GM18868 (cell line): ENCODE measurements at regions not wholly inside any gene's neighbourhood (a gene's known extent, or its start where the extent isn't known, plus 50 kb on each side); places are given as distances from the start of the nearest gene placed in this dataset.
A peak's percentile ranks its signal among the peaks of the same experiment; 100 is the strongest.

Experiments
- ATAC-seq: cut with Tn5 transposase; IDR thresholded peaks from one replicate; pipeline ENCODE4 v1.9.1; 2021; ENCODE audit warnings: mild to moderate bottlenecking, moderate library complexity; ENCODE audit not compliant: unreplicated experiment

DNA sequence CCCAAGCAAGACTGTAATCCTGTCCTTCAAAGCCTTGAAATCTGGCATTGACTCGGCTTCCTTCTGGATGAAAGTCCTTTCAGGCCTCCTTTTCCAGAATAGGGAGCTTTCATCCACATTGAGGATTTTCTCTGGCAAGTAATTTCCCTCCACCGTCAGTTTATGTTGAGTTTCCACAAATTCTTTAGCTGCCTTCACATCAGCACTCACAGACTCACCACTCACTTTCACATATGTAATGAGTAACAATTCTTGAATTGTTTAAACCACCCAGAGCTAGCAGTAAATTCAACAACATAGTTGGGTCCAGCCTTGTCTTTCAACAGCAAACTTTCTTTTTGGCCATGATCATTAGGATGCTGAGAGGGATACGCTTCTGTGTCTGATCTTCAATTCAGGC, 84.3 kb upstream of the PRDM11 start:
- ATAC-seq: no peak

DNA sequence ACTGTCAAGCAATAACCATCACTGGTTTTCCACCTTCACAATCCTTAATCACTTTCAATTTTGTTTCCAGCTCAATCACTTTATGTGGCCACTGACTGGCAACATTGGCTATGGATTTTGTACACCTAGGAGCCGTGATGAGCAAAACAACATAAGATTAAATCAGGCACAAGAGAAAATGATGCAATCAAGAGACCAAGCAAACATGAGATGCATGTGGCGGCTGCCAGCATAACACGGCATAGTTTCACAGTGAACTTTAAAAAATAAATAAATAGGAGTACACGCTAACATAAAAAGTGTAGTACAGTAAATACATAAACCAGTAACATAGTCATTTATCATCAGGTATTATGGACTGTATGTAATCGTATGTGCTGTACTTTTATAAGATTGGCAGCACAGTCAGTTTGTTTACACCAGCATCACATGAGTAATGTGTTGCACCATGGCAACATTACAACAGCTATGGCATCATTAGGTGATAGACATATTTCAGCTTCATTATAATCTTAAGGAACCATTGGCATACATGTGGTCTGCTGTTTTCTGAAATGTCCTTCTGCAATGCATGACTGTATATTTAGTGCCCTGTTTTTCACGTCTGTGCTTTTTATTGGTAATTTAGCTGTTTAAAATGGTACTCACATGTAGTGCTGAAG, 83.3 kb upstream of the PRDM11 start:
- ATAC-seq: no peak

DNA sequence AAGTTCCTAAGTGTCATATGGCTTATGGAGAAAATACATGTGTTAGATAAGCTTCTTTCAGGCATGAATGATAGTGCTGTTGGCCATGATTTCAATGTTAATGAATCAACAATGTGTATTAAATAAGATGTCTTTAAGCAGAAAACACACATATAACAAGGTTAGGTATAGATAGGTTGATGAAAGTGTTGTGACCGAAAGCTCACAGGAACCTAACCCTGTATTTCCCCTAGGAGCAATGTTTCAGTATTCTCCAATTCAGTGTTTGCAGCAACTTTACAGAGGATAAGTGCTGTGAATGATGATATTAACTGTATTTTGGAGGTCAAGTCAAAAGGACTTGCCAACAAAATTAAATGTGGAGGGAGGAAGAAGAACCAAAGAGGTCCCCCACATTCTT, 82.8 kb upstream of the PRDM11 start:
- ATAC-seq: no peak

DNA sequence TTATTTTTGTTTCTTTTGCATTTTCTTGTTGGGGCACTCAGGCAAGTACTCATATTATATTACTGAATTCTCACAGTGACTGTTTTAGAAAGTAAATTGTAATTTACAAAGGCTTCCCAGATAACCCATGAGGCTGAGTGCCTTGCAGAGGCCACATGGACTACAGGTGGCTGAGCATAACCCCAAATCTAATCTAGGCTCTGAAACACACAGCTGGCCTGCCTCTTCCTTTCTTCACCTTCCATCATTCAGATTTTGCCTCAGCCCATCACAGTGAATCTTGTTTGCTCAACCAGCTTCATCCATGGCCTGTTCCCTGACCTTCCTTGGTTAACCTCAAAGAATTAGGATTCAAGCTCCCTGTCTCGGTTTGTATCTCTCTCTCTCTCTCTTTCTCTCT, 78.5 kb upstream of the PRDM11 start:
- no peak for ATAC-seq

DNA sequence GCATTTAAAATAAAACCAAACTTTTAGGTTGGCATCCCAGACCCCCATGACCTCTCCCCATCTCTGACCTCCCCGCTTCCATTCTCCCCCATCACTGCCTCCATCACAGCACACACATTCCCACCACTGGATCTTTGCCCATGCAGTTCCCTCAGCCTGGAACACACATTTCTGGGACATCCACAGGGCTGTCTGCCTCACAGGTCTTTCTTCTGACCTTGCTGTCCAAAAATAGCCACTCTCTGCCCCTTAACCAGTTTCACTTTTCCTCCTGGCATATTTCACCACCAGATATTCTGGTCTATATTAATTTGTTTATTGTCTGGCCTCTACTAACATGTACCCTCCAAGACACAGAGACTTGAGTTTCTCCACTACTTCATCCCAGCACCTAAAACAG, 75.2 kb upstream of the PRDM11 start:
- ATAC-seq: no peak

DNA sequence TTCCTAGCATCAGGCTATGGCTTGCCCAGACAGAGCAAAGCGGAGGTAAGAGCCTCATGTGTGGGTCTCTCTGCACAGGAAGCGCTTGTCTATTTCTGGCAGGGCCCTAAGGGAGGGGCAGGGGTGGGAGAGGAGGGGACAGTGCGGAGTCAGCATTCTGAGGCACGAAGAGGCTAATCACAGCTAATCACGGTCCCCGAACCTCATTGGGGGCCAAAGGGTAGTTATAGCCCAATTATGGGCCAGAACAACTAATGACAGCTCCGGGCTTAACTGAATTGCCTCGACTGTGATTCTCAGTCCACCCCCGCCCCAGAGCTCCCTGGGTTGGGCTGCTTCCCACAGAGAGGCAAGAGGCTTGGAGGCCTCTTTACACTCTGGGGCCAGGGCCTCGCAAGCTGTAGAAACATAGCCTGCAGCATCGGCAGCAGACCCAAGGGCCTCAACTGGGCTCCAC, 72.7 kb upstream of the PRDM11 start:
- ATAC-seq: no peak

DNA sequence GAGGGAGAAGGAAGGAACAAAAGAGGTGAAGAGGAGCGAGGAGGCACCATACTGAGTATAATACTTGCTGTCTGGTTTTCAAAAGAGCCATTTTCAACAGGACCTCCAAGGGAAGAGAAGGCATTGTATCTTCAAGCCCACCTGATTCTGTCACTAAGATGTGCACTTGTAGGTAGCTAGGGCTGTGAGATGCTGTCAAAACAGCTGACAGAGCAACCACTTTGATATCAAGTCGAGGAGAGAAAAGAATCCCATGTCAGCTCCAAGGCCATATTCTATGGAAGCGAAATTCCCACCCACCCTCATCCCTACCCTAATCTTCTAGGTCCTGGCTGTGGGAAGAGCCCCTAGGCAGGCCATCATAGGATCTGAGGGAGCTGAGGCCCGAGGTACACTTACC, 70.9 kb upstream of the PRDM11 start:
- ATAC-seq: no peak

DNA sequence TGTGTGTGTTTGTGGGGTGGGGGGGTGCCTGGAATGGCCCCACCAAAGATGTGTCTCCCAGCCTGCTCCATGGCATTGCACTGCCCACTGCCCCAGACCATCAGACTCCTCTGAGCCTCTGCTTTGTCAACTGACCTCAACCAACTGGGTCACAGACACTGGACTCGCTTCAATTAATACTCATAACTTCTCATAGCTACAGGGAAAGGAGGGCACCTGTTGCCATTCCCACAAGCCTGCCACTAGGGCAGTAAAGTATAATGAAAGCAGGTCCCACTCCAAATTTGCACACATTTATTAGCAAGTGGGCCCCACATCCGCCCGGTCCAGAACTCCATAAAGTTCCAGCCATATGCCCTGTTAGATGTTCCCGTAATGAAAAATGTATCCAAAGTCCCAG, 70.5 kb upstream of the PRDM11 start:
- no peak for ATAC-seq

DNA sequence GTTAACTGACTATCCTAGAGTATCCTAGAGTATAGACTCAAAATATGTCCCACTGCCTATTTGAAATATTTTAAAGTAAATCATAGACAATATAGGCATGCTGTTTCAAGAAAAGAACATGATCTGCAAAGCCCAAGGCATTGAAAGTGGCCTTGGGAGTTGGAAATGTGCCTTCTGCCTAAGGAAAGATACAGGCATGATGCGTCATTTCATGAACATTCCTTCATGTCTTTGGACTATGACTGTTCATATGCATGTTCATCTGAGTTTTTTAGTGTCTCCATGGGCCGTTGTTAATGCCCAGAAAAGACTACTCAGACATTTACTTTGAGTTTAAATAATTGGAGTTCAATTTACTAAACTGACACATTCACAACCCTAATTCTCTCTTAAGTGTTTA, 69.7 kb upstream of the PRDM11 start:
- no peak for ATAC-seq

DNA sequence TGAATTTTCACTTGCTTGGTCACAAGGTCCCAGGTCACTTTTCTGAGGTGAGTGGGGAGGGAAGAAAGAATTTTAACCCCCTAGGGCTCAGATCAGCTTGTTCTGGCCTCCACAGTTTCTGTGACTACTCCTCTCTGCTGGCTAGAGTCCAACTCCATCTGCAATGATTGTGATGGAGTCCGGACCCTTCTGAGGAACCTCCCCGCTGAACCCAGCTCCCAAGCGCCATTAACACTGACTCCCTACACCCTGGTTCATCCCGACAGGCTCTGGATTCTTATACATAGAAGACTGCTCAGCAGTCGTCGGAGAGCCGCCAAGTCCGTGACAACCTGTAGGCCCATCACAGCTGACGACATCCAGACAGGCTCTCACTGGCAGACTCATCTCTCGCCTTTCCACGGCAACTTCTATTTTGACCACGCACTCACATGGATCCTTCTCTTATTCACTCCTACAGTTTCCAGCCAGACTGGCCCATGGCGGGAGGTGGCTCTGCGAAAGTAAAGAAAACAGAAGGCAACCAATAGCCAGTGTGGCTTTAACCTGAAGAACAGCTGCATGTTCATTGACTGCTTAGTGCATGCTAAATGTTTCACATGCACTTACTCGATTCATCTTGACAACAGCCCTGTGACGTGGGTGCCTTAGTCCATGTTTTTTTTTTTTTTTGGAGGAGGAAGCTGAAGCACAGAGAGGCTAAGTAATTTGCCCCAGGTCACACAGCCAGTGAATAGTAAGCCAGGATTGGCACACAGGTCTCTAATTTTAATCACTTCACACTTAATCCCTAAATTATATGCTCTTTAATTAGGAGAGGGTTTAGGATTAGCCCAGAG, 68.0 kb upstream of the PRDM11 start:
- no peak for ATAC-seq

DNA sequence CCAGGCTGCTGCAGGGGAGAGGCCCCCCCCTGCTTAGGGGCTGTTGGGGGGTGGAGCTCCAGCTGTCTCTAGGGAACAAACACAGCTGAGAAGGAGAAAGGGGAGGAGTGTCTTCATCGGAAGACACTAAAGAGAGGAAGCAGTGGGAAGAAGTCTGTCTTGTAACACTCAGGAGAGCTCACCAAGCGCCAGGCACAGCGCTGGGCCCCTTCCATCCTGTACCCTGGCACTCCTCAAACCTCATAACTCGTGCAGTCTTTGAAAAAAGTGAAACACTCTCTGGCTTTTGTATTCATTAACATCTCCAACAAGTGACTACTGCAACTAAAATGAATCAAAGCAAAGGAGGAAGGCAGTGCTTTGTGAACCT, 67.4 kb upstream of the PRDM11 start:
- ATAC-seq: no peak

DNA sequence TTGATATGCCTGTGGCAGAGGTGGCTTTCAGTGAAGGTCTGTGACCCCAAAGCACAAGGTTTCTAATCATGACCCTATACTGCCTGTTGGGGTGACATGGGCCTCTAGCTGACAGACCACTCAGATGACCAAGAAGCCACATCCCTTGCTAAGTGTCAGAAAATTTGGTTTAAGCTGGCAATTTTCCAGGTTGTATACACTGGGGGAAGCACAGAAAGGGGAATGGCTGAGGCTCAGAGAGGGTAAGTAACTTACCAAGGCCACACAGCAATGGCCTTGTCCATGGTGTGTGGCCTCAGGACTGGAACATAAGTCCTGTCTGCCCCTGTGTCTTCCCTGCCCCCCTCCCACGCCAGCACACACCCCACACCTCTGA, 66.9 kb upstream of the PRDM11 start:
- no peak for ATAC-seq

DNA sequence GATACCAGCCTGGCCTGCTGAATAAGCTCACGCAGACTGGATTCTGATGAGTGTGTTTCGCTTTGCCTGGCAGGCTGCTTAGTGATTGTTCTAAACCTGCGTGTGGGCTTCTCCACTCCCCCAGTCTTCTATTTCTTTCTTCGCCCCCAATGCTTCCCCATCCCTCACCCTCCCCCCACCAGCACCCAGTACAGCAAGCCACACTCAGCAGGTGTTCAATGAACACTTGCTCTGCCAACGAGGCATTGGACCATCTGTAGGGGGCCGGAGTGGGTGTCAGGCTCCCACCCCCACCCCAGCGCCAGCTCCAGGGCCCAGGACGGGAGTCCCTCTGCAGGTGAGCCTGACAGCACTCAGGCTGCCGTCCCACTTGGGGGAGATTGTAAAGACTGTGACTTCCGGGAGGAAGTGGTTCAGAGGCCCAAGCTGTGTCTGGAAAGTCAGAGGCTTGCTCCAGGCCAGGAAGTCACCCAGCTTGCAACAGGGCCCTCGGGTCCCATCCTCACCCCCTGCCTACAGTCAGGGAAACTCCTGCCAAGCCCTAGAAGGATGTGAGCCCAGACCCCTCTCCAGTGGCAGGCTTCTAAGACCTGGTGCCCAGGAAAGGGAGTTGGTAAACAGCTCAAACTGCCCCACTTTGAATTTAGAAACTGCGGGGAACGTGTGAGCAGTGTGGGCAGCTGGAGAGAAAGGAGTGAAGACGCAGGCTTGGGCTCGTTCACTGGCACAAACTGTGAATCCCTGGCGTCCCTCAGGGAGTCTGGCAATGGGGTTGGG, 66.3 kb upstream of the PRDM11 start:
- ATAC-seq: peak; percentile 64

DNA sequence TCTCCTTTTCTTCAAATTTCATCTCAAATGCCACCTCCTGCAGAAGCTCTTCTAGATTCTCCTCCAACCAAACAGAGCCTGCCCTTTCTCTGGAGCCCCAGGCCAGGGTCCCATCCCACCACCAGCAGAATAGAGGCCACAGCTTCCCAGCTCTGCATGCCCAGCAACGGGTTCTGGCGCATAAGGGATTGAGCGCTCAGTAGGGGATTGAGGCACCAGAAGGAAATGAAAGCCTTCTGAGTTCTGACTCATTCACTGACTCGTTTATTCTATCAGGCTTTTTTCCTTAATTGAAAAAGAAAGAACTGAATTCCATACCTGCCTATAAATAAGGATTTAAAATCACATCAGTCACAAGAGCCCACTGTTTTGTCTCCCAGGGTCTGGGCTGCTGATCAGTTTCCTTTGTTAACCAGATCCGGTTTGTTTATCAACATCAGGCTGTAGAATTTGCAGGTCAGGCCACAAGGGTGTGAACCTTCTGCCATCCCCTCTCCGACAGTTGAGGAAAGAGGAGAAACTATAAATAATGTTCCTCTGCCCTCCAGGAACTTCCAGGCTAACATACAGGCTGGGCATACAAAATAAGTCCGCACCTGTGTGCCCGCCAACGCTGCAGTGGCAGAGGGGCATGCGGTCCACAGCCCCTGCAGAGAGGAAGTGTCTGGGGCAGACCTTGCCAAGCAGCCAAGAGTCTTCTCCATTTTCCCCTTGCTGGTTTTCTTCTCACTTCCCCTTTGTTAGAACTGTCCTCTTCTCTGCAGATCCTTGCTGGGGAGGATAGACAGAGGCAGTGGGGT, 63.5 kb upstream of the PRDM11 start:
- ATAC-seq: no peak

DNA sequence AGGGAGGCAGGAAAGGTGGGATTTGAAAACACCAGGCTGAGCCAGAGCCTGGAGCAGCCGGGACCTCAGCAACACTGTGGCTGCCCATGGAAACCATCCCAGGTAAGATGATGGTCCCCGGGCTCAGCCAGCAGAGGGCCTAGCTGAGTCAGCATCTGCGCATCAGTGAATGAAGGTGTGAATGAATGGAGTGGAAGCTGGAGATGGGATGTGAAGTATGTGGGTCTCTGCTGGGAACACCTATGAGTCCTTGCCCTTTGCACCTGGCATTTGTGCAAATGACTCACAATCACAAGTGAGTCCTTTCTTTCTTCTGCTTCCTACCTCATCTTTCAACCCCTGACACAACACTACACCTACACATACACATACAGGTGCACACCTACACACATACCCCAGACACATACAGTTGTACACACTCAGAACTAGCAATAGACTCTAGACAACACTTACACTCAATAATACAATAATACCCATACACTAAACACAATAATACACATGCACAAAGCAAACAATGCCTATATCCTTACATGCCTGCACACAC, 62.8 kb upstream of the PRDM11 start:
- ATAC-seq: no peak

DNA sequence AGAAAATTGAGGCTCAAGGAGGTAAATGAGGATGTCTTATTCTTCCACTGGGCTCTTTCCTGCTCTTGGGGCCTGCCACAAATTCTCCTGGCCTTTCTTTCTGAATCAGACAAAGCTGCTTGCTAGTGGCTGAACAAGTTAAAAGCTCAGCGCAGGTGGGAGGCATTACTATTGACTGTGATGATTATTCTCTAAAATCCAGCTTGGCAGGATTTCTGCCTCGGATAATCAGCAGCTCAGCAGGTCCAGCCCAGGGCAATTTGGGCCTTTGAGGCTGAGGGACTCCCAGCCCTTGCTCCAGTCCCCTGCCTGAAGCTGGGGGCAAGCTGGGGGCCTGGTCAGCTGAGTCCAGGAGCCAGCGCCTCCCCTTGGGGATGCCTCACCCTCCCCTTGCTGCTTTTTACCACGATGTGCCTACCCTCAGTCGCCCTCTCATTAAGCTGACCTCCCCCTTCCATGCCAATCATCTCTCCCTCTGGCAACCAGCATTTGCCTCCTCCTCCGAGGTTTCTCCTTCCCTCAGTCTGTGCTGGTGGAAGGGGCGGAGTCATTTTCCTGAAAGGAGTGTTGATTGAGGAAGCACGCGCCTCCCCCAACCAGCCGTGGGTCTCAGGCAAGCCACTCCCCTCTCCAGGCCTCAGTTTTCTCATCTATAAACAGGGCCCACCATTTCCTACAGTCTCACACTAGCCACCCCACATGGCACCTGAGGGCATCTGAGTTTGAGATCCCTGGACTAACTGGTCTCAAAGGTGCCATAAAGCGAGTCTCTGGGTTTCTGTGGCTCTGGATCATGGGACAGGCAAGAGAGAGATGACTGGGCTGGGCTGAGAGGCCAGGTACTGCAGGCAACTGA, 60.6 kb upstream of the PRDM11 start:
- no peak for ATAC-seq

DNA sequence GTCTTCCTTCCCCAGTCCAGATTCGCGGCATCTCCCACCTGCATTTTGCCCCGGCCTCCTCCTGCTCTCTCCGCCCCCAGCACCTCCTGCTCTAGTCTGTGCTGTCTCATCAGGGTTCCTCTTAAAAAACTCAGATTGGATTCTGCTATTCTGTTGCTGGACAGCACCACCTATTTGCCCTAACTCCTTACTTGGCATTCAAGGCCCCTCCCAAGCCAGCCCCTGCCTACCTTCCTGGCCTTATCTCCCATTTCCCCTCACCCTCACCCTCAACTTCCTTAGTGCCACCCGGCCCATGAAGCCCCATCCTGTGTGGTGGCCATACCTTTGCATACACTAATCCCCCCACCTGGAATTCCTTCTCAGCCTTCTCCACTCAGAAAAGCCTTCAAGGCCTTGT, 59.9 kb upstream of the PRDM11 start:
- no peak for ATAC-seq

DNA sequence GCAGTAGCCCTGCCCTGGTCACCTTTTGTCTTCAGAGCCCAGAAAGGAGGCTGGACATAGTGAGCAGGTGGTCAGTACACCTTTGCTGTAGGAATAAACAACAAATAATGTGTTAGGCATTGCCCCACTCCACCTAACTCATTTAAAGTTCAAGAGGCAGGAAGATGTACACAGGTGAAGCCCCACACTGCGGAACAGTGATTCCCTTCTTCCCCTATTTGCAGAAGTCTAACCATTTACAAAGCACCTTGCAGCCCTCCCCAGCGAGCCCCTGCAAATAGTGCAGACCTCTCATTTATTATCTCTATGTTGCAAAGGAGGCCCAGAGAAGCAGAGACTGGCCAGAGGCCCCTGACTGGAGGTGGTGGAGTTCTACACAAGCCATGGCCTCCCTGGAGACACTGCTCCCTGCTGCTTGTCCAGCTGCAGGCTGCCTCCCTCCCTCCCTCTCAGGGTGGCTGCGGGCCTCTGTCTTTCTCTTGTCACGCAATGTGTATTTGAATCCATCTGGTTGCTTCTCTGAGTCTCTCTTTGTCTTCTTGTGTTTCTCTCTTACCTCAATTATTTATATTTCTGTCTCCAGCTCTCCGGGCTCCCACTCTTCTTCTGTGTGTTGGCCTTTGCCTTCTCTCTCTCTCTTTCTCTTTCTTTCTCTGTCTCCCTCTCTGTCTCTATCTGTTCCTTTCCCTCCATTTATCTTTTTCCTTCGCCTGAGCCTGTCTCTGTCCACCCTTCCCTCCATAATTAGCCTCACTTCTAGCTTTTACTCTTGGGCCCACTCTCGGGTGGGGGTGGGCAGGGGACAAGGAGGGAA, 59.1 kb upstream of the PRDM11 start:
- no peak for ATAC-seq

DNA sequence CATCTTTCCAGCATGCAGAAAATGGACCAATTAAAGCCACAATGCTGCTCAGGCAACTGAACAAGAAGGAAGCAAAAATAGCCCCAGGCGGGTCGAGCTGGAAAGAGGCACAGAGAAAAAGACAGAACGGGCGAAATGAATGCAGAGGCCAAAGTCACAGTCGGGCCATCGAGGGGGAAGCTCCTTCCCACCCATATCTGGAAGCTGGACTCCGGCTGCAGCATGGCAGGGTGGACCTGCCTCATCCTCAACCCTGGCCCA, 58.6 kb upstream of the PRDM11 start:
- no peak for ATAC-seq
